Right lobe of liver (tissue), 4 donors: ENCODE measurements at regions not wholly inside any gene's neighbourhood (a gene's known extent, or its start where the extent isn't known, plus 50 kb on each side); places are given as distances from the start of the nearest gene placed in this dataset.

ENCODE experiments used
- CTCF ChIP-seq, 4 donors: fragments of 200-600 bp in 3 of 4; fragments of 450-650 bp in 1 of 4; IDR thresholded peaks; one replicate each; pipeline versions ENCODE4 v1.5.1 to v1.8.0; 2016 to 2022; ENCODE audit warnings: antibody characterized with exemption in 4 of 4, mild to moderate bottlenecking in 2 of 4
- POLR2A ChIP-seq: fragments of 450-650 bp; IDR thresholded peaks from one replicate; pipeline ENCODE4 v1.6.1; 2017; ENCODE audit warnings: antibody characterized with exemption, mild to moderate bottlenecking
- donor health status: DM: no; HTN: no; CAD: no.
- donor health status: DM: no; HTN: no; CAD: no.
- donor health status: DM: no; HTN: yes; CAD: no.

GRCh38 chr14:98542316-98542715, 729.7 kb downstream of the BCL11B start:
- TF ChIP-seq POLR2A (no peak), CTCF (IDR thresholded peaks at IDR 0.05) (no peak)
